Heart left ventricle (tissue), 16 donors: ENCODE measurements at regions not wholly inside any gene's neighbourhood (a gene's known extent, or its start where the extent isn't known, plus 50 kb on each side); places are given as distances from the start of the nearest gene placed in this dataset.

ENCODE experiments used
- ATAC-seq, 4 donors: fragments of 200-7000 bp; cut with Tn5 transposase; one replicate each; pipeline ENCODE4 v1.9.1; 2020 to 2022; ENCODE audit warnings: moderate library complexity in 4 of 4, mild to moderate bottlenecking in 3 of 4, moderate number of reproducible peaks in 1 of 4
- DNase-seq, 5 donors: peaks; one replicate each; pipeline ENCODE4 v3.0.0-alpha.2; 2020
- H3K27ac ChIP-seq, 12 donors: fragments of 200-600 bp; sonication (generic) in 4 of 12; one replicate each; pipeline versions ENCODE4 v1.5.0 to v1.8.0; 2016 to 2022; ENCODE audit warnings: mild to moderate bottlenecking in 2 of 12
- H3K27me3 ChIP-seq, 9 donors: fragments of 200-600 bp; sonication (generic) in 2 of 9; one replicate each; pipeline versions ENCODE4 v1.5.1 to v1.8.0; 2016 to 2022; ENCODE audit warnings: mild to moderate bottlenecking in 3 of 9
- H3K36me3 ChIP-seq, 9 donors: fragments of 200-600 bp; sonication (generic) in 2 of 9; one replicate each; pipeline versions ENCODE4 v1.5.0 to v1.8.0; 2018 to 2022; ENCODE audit warnings: mild to moderate bottlenecking in 2 of 9
- H3K4me1 ChIP-seq, 12 donors: fragments of 200-600 bp; sonication (generic) in 4 of 12; one replicate each; pipeline versions ENCODE4 v1.5.0 to v1.8.0; 2016 to 2022; ENCODE audit warnings: mild to moderate bottlenecking in 3 of 12
- H3K4me3 ChIP-seq, 12 donors: fragments of 200-600 bp; sonication (generic) in 4 of 12; one replicate each; pipeline versions ENCODE4 v1.5.0 to v1.8.0; 2017 to 2022; ENCODE audit warnings: mild to moderate bottlenecking in 9 of 12, moderate library complexity in 4 of 12
- H3K9me3 ChIP-seq, 12 donors: fragments of 200-600 bp; sonication (generic) in 4 of 12; one replicate each; pipeline versions ENCODE4 v1.5.0 to v1.8.0; 2016 to 2022; ENCODE audit warnings: mild to moderate bottlenecking in 1 of 12
- CTCF ChIP-seq, 12 donors: fragments of 200-600 bp; sonication (generic) in 4 of 12; IDR thresholded peaks; one replicate each; pipeline versions ENCODE4 v1.5.0 to v1.8.0; 2018 to 2022; ENCODE audit warnings: antibody characterized with exemption in 12 of 12, mild to moderate bottlenecking in 5 of 12
- POLR2A ChIP-seq, 2 donors: fragments of 450-650 bp; IDR thresholded peaks; one replicate each; pipeline ENCODE4 v1.6.1; 2017; ENCODE audit warnings: antibody characterized with exemption in 2 of 2, mild to moderate bottlenecking in 2 of 2, moderate library complexity in 2 of 2
- WGBS, 4 donors: extraction: QIAGEN DNeasy Blood & Tissue Kit in 2 of 4; methylation state at CpG; one replicate each; pipeline versions ENCODE4 v1.1.5 to v1.1.7; 2013 to 2018; 5-methylcytosine and 5-hydroxymethylcytosine counted together
- intact Hi-C, 10 donors: fragments of 100-400 bp; cut with DNase I; formaldehyde crosslinking; loops; one replicate each; pipeline versions ENCODE4 v1.11.1 to v1.14.2; 2022
- donor health status: ischemic (EF 13 %, LVEDD 7.1; RV severe dilation, severe dysfunction).
- donor health status: healthy with polysubstance abuse.
- donor health status: DM: no; HTN: yes; CAD: no.
- donor health status: DM: no; HTN: no; CAD: no.
- donor health status: ischemic (EF 25% LVEDD 6.9; RV normal size, moderate dysfunction).
- donor health status: ischemic (EF 25% LVEDD 5.7; RV mildly dilated, moderate dysfunction).
- donor health status: healthy.
- donor health status: DM: yes; HTN: yes; CAD: no.
- donor health status: ischemic (EF 35%, LVEDD 5.7; RV mildly dilated, moderate dysfunction).
- donor health status: nonischemic (EF 11% LVEDD 7.7; RV severe dilation, severe dysfunction).
- donor health status: DM: yes; HTN: yes; CAD: no.
- donor health status: PGD.
- donor health status: ischemic (EF 29% LVEDD 5.4; RV normal size, mild dysfunction).
- donor health status: nonischemic (EF 23%, LVEDD 6.1; RV moderate dilation, normal function).

GRCh38 chr15:69951256-69951897 lies 146.3 kb downstream of the TLE3 start:
- Histone ChIP-seq H3K4me1 (no peaks in the 10 kb centered on the region), H3K27me3 (peaks cover 0 to 10% (median 0%) of the 10 kb centered on the region in 9 donors), H3K36me3 (no peaks in the 10 kb centered on the region), H3K4me3 (no peak overlapping the region), H3K9me3 (no peaks in the 10 kb centered on the region), H3K27ac (no peak overlapping the region)
- TF ChIP-seq POLR2A (IDR thresholded peaks at IDR 0.05) (no peak), CTCF (IDR thresholded peaks at IDR 0.05) (no peak)
- 84 to 90% (median 85%) methylated on average over 2 of the region's 2 CpGs for whole genome bisulfite sequencing, 4 donors
- intact Hi-C loops = no loop called here
- DNase-seq = no peak
- no peak for ATAC-seq

DNA sequence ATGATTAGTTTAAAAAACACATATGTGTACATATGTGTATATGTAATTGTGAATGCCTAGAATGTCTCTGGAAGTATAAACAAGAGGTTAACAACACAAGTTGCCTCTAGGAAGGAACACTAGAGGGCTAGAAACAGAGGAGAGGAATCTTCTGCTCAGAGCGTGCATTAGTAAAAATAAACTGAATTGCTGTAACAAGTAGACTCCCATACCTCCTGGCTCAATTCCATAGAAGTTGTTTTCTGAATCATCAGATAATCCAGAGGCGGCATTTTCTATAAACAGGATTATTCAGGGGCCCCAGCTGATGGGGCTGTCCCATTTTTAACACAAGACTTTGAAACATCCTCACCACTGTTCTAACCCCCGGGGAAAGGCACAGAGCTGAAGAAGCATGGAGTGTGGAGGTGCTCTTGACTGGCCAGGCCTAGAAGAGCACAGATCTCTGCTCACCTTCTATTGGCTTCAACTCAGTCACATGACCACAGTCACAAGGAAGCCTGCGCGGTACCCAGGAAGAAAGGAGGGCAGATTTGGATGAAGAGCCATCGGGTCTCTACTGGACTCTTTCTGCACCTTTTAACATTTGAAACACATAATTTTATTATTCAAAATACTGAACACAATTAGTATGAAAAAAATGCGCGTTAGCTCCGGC lies 145.7 kb downstream of the TLE3 start:
- WGBS, 4 donors = 80 to 89% (median 82%) methylated on average over 9 of the region's 9 CpGs
- peaks cover 0 to 10% (median 0%) of the 10 kb centered on the region in 9 donors for H3K27me3 ChIP-seq
- no peaks in the 10 kb centered on the region for H3K4me1 ChIP-seq
- H3K27ac ChIP-seq = no peak overlapping the region
- no peak for ATAC-seq
- H3K4me3 ChIP-seq = no peak overlapping the region
- TF ChIP-seq CTCF (IDR thresholded peaks at IDR 0.05) = no peak
- no peak for TF ChIP-seq POLR2A (IDR thresholded peaks at IDR 0.05)
- DNase-seq = no peak
- intact Hi-C loops = no loop called here
- H3K9me3 ChIP-seq = no peaks in the 10 kb centered on the region
- no peaks in the 10 kb centered on the region for H3K36me3 ChIP-seq

DNA sequence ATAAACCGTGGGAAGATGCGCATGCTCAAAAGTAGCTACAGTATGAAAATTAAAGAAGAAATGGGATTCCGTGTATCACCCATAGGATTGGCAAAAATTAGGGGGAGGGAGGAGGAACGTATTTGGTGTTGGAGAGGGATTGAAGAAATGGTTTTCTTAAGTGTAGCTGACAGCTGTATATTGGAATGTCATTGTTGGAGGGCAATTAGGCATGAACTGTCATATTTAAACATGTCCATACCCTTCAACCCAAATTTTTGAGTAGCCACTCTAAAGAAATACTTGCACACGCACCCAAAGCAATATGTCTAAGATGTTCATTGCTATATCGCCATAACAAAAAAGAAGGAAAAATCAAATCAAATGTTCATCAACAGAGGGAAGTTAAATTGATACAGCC lies 144.7 kb downstream of the TLE3 start:
- 84 to 89% (median 86%) methylated on average over 6 of the region's 6 CpGs for WGBS, 4 donors
- no peaks in the 10 kb centered on the region for H3K9me3 ChIP-seq
- ATAC-seq (no peak), DNase-seq (no peak)
- peaks cover 0 to 10% (median 0%) of the 10 kb centered on the region in 9 donors for H3K27me3 ChIP-seq
- TF ChIP-seq CTCF (IDR thresholded peaks at IDR 0.05) (no peak), POLR2A (IDR thresholded peaks at IDR 0.05) (no peak)
- H3K27ac ChIP-seq = no peak overlapping the region
- H3K36me3 ChIP-seq = no peaks in the 10 kb centered on the region
- intact Hi-C loops = no loop called here
- no peak overlapping the region for H3K4me3 ChIP-seq
- no peaks in the 10 kb centered on the region for H3K4me1 ChIP-seq

- Histone ChIP-seq H3K9me3 (no peaks in the 10 kb centered on the region), H3K4me1 (no peaks in the 10 kb centered on the region), H3K27me3 (peaks cover 0 to 10% (median 0%) of the 10 kb centered on the region in 9 donors), H3K27ac (no peak overlapping the region), H3K36me3 (no peaks in the 10 kb centered on the region), H3K4me3 (no peak overlapping the region)
- no peak for TF ChIP-seq CTCF (IDR thresholded peaks at IDR 0.05)
- no peak for TF ChIP-seq POLR2A (IDR thresholded peaks at IDR 0.05)
- intact Hi-C loops = no loop called here
- WGBS, 4 donors = 51 to 86% (median 80%) methylated on average over 1 to 2 of the region's 2 CpGs
- no peak for ATAC-seq
- DNase-seq = no peak
Measured at GRCh38 chr15:69953816-69954215, 143.9 kb downstream of the TLE3 start.
